Activated T-cell treated with anti-CD3 and anti-CD28 coated beads, Interleukin-2, amount 50 U/mL, for 4 hours (primary cell): ENCODE measurements at regions not wholly inside any gene's neighbourhood (a gene's known extent, or its start where the extent isn't known, plus 50 kb on each side); places are given as distances from the start of the nearest gene placed in this dataset.
"Not testable (repeated sequence)": the region's sequence is repeated elsewhere in the genome, so short reads cannot be mapped to it uniquely, and the experiment has no call there.

ENCODE experiments used
- ATAC-seq, 2 donors: fragments of 200-7000 bp; cut with Tn5 transposase; one replicate each; pipeline ENCODE4 v1.10.0; 2021
- DNase-seq: peaks from one replicate; pipeline ENCODE4 v3.0.0-alpha.2; 2020
- H3K27me3 Mint-ChIP-seq: one replicate; pipeline ENCODE4 v1.8.0; 2021; ENCODE audit warnings: low read depth, mixed read lengths
- H3K36me3 Mint-ChIP-seq: one replicate; pipeline ENCODE4 v1.8.0; 2022; ENCODE audit warnings: mixed read lengths; ENCODE audit not compliant: insufficient read depth
- H3K4me1 Mint-ChIP-seq: one replicate; pipeline ENCODE4 v1.8.0; 2021; ENCODE audit warnings: low read depth, mixed read lengths
- H3K4me3 Mint-ChIP-seq: one replicate; pipeline ENCODE4 v1.8.0; 2021; ENCODE audit warnings: mild to moderate bottlenecking, moderate library complexity, mixed read lengths
- H3K9me3 Mint-ChIP-seq: one replicate; pipeline ENCODE4 v1.8.0; 2021; ENCODE audit warnings: mixed read lengths

GRCh38 chr19:23474761-23475160, 79.5 kb upstream of the ZNF91 start:
- Mint-ChIP-seq H3K4me1 (peaks cover 1% of the 10 kb centered on the region), H3K27me3 (peaks cover 40% of the 10 kb centered on the region), H3K9me3 (peaks cover 28% of the 10 kb centered on the region), H3K4me3 (no peak overlapping the region), H3K36me3 (peaks cover 2% of the 10 kb centered on the region)
- no peak for ATAC-seq
- DNase-seq, result no peak

- peaks cover 28% of the 10 kb centered on the region for H3K9me3 Mint-ChIP-seq
- peaks cover 40% of the 10 kb centered on the region for H3K27me3 Mint-ChIP-seq
- H3K4me3 Mint-ChIP-seq, result no peak overlapping the region
- peaks cover 2% of the 10 kb centered on the region for H3K36me3 Mint-ChIP-seq
- no peak for ATAC-seq
- peaks cover 1% of the 10 kb centered on the region for H3K4me1 Mint-ChIP-seq
- DNase-seq, result no peak
Measured at GRCh38 chr19:23474172-23474571, 78.9 kb upstream of the ZNF91 start.

DNA sequence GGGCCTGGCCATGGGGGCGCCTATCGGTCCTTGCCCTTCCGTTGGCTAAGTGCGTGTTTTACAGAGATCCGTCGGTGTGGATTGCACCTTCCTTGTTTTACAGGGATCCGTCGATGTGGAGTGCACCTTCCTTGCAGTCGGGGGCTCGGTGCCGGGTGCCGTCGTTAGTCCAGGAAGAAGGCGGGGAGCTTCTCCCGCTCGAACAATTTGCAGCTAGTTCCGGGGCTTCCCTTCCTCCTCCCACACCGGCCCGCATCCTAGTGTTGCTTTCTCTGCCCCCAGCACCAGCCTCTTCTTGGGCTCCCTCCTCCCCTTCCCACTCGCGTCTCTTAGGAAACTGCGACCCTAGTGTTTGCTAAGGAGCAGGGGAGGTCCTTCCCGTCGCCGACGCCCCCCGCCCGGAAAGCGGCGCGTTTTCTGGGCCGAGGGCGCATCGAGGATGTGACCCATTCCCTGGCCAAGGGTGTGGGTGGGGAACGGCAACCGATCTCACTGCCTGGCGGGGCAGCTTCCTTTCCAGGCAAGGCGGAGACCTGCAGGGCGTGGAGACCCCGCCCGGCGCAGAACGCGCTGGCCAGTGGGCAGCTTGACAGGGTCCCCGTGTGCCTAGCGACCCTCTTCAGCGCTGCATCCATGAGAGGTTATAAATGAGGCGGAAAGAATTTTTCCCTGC, 75.7 kb upstream of the ZNF91 start:
- peaks cover 11% of the 10 kb centered on the region for H3K9me3 Mint-ChIP-seq
- H3K4me3 Mint-ChIP-seq, result no peak overlapping the region
- no peak for ATAC-seq
- peaks cover 31% of the 10 kb centered on the region for H3K27me3 Mint-ChIP-seq
- H3K36me3 Mint-ChIP-seq, result peaks cover 2% of the 10 kb centered on the region
- DNase-seq, result no peak
- peaks cover 1% of the 10 kb centered on the region for H3K4me1 Mint-ChIP-seq

DNA sequence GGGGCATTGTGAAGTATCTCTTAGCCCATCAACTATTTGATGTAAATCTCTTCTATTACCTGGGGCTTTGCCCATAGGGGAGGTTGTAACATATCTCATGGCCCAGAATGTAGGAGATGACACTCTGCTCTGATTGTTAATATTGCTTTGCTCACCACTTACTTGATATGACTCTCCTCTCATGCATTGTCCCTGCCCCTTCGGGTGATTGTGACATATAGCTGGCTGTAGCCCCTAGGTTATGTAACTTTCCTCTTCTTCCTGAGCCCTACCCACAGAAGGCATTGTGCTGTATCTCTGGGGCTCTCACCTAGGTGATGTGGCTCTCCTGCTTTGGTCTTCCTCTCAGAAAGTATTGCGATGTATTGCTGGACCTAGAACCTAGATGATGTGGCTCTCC, 69.1 kb upstream of the ZNF91 start:
- H3K36me3 Mint-ChIP-seq, H3K27me3 Mint-ChIP-seq, DNase-seq, ATAC-seq, H3K4me3 Mint-ChIP-seq, H3K9me3 Mint-ChIP-seq, H3K4me1 Mint-ChIP-seq: not testable (repeated sequence)

GRCh38 chr19:23461120-23461519, 65.8 kb upstream of the ZNF91 start:
- H3K27me3 Mint-ChIP-seq, result no peaks in the 10 kb centered on the region
- H3K4me3 Mint-ChIP-seq, result no peak overlapping the region
- no peaks in the 10 kb centered on the region for H3K4me1 Mint-ChIP-seq
- DNase-seq (no peak), ATAC-seq (no peak)
- H3K36me3 Mint-ChIP-seq, result no peaks in the 10 kb centered on the region
- peaks cover 23% of the 10 kb centered on the region for H3K9me3 Mint-ChIP-seq

DNA sequence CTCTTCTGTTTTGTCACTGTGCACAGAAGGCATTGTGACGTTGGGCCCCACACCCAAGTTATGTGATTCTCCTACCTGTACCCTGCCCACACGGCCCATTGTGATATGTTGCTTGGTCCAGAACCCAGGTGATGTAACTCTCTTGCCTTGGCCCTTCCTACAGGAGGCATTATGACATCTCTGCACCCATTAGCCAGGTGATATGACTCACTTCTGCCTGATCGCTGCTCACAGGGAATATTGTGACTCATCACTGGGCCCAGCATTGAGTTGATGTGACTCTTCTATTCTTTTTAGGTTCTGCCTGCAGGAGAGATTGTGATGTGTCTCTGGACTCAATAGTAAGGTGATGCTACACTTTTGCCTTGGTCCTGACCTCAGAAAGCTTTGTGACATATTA, 65.4 kb upstream of the ZNF91 start:
- Mint-ChIP-seq H3K9me3 (peaks cover 23% of the 10 kb centered on the region), H3K4me1 (no peaks in the 10 kb centered on the region), H3K36me3 (no peaks in the 10 kb centered on the region), H3K27me3 (no peaks in the 10 kb centered on the region), H3K4me3 (no peak overlapping the region)
- no peak for ATAC-seq
- DNase-seq, result no peak
